CD4-positive, CD25-positive, alpha-beta regulatory T cell (primary cell): ENCODE measurements at regions not wholly inside any gene's neighbourhood (a gene's known extent, or its start where the extent isn't known, plus 50 kb on each side); places are given as distances from the start of the nearest gene placed in this dataset.
"Not testable (repeated sequence)": the region's sequence is repeated elsewhere in the genome, so short reads cannot be mapped to it uniquely, and the experiment has no call there.

Source experiments
- ATAC-seq, 2 donors: fragments of 150-1000 bp; cut with Tn5 transposase; one replicate each; pipeline ENCODE4 v1.10.0; 2021; ENCODE audit warnings: low read depth in 2 of 2, moderate number of reproducible peaks in 2 of 2, moderate library complexity in 1 of 2
- DNase-seq, 3 donors: peaks; one replicate each; pipeline versions ENCODE4 v3.0.0 to v3.0.0-alpha.2; 2012 to 2022; ENCODE audit warnings: mixed read lengths in 1 of 3
- H3K27ac ChIP-seq: one replicate; pipeline ENCODE4 v1.7.0; 2013; ENCODE audit warnings: mild to moderate bottlenecking, low read length; ENCODE audit not compliant: insufficient read depth, poor library complexity, severe bottlenecking
- H3K27me3 ChIP-seq: one replicate; pipeline ENCODE4 v1.7.0; 2013; ENCODE audit warnings: low read length; ENCODE audit not compliant: control insufficient read depth, insufficient read depth
- H3K36me3 ChIP-seq: one replicate; pipeline ENCODE4 v1.7.0; 2013; ENCODE audit warnings: mild to moderate bottlenecking, low read length, moderate library complexity; ENCODE audit not compliant: control insufficient read depth, insufficient read depth
- H3K4me1 ChIP-seq: 2 replicates; pipeline ENCODE4 v1.7.0; 2013; ENCODE audit warnings: mild to moderate bottlenecking, low read length; ENCODE audit not compliant: insufficient read depth, control insufficient read depth, poor library complexity, severe bottlenecking
- H3K4me3 ChIP-seq: one replicate; pipeline ENCODE4 v1.7.0; 2013; ENCODE audit warnings: low read depth, mild to moderate bottlenecking, low read length, moderate library complexity
- H3K9me3 ChIP-seq, 2 experiments: 1 replicate in 1 of 2; 2 replicates in 1 of 2; pipeline ENCODE4 v1.7.0; 2013; ENCODE audit warnings: low read length in 2 of 2, mild to moderate bottlenecking in 1 of 2, moderate library complexity in 1 of 2; ENCODE audit not compliant: control insufficient read depth in 2 of 2
- H3K27ac Mint-ChIP-seq, 3 donors: one replicate each; pipeline ENCODE4 v1.8.0; 2020 to 2022; ENCODE audit warnings: mild to moderate bottlenecking in 3 of 3, mixed read lengths in 3 of 3, moderate library complexity in 2 of 3
- H3K27me3 Mint-ChIP-seq: one replicate; pipeline ENCODE4 v1.8.0; 2022; ENCODE audit warnings: mild to moderate bottlenecking, mixed read lengths
- H3K36me3 Mint-ChIP-seq: one replicate; pipeline ENCODE4 v1.8.0; 2020; ENCODE audit warnings: mixed read lengths
- H3K4me1 Mint-ChIP-seq, 4 donors: one replicate each; pipeline ENCODE4 v1.8.0; 2020 to 2022; ENCODE audit warnings: mixed read lengths in 4 of 4, mild to moderate bottlenecking in 1 of 4
- H3K4me3 Mint-ChIP-seq, 4 donors: one replicate each; pipeline ENCODE4 v1.8.0; 2020 to 2022; ENCODE audit warnings: mild to moderate bottlenecking in 4 of 4, mixed read lengths in 4 of 4, moderate library complexity in 3 of 4
- H3K9me3 Mint-ChIP-seq, 7 donors: one replicate each; pipeline ENCODE4 v1.8.0; 2020 to 2022; ENCODE audit warnings: mixed read lengths in 7 of 7, mild to moderate bottlenecking in 3 of 7, moderate library complexity in 2 of 7

DNA sequence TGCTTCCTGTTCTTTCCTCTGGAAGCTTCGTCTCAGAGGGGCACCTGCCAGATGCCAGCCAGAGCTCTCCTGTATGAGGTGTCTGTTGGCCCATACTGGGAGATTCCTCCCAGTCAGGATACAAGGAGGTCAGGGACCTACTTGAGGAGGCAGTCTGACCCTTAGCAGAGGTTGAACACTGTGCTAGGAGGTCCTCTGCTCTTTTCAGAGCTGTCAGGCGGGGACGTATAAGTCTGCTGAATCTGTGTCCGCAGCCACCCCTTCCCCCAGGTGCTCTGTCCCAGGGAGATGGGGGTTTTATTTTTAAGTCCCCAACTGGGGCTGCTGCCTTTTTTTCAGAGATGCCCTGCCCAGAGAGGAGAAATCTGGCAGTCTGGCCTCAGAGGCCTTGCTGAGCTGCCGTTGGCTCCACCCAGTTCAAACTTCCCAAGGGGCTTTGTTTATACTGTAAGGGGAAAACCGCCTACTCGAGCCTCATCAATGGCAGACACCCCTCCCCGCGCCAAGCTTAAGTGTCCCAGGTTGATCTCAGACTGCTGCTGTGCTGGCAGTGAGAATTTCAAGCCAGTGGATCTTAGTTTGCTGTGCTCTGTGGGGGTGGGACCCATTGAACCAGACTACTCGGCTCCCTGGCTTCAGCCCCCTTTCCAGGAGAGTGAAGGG is 326.7 kb downstream of the BCKDHB start:
- no peak overlapping the region for H3K27ac ChIP-seq
- Mint-ChIP-seq H3K4me3 (no peak overlapping the region), H3K36me3 (no peaks in the 10 kb centered on the region), H3K27me3 (no peaks in the 10 kb centered on the region), H3K27ac (no peak overlapping the region), H3K4me1 (no peaks in the 10 kb centered on the region), H3K9me3 (peaks cover 0 to 16% (median 7%) of the 10 kb centered on the region in 7 donors)
- H3K27me3 ChIP-seq, result no peaks in the 10 kb centered on the region
- no peaks in the 10 kb centered on the region for H3K36me3 ChIP-seq
- no peak overlapping the region for H3K4me3 ChIP-seq
- H3K4me1 ChIP-seq, result no peaks in the 10 kb centered on the region
- no peak for ATAC-seq
- H3K9me3 ChIP-seq, result no peaks in the 10 kb centered on the region
- no peak for DNase-seq

DNA sequence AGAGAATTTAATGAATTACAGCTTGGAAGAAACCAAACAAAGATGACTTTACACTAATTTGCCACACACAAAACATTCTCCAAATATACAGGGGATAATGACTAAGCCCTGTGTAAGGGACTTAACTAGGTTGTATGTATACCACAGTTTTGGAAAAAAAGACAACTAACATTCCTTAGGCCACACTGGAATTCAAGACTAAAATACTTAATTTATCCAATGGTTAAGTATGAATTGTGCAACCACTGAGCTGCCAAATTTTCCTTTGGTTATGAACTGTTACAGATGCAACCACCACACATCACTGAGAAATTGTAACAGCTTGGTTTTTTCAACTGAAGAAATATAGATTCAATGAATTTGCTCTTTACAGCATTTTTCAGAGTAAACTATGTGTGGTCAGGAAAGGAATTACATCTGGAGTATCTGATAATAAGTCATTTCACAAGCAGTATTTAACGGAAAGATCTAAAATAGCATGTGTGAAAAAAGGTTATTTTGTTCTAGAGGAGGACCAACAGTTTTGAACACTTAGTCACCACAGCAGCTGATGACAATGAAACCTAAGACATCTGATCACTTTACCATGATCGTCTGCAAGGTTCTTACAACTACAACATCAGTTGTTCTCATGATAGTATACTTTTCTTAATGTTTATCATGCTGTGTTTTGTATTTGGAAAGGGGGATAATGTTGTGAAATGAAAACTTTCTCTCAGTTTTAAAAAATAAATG is 318.8 kb downstream of the BCKDHB start:
- Histone ChIP-seq H3K4me3 (no peak overlapping the region), H3K4me1 (no peaks in the 10 kb centered on the region), H3K27ac (no peak overlapping the region), H3K36me3 (no peaks in the 10 kb centered on the region), H3K9me3 (peaks cover 9 to 38% of the 10 kb centered on the region in 2 experiments), H3K27me3 (no peaks in the 10 kb centered on the region)
- Mint-ChIP-seq H3K27me3 (no peaks in the 10 kb centered on the region), H3K27ac (no peak overlapping the region), H3K9me3 (peaks cover 4 to 52% (median 23%) of the 10 kb centered on the region in 7 donors), H3K36me3 (no peaks in the 10 kb centered on the region), H3K4me1 (no peaks in the 10 kb centered on the region), H3K4me3 (no peak overlapping the region)
- ATAC-seq (no peak), DNase-seq (no peak)

DNA sequence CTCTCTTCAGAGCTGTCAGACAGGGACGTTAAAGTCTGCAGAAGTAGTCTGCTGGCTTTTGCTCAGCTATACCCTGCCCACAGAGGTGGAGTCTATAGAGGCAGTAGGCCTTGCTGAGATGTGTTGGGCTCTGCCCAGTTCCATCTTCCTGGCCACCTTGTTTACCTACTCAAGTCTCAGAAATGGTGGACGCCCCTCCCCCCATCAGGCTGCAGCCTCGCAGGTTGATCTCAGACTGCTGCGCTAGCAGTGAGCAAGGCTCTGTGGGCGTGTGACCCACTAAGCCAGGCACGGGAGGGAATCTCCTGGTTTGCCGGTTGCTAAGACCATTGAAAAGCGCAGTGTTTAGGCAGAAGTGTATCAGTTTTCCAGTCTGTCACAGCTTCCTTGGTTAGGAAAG is 305.0 kb downstream of the BCKDHB start:
- Mint-ChIP-seq H3K27ac (no peak overlapping the region), H3K36me3 (no peaks in the 10 kb centered on the region), H3K4me3 (no peak overlapping the region), H3K27me3 (no peaks in the 10 kb centered on the region), H3K4me1 (no peaks in the 10 kb centered on the region), H3K9me3 (peaks cover 4 to 52% (median 17%) of the 10 kb centered on the region in 7 donors)
- Histone ChIP-seq H3K4me3 (no peak overlapping the region), H3K27ac (no peak overlapping the region), H3K4me1 (no peaks in the 10 kb centered on the region), H3K36me3 (no peaks in the 10 kb centered on the region), H3K9me3 (no peaks in the 10 kb centered on the region), H3K27me3 (no peaks in the 10 kb centered on the region)
- DNase-seq (no peak), ATAC-seq (no peak)

DNA sequence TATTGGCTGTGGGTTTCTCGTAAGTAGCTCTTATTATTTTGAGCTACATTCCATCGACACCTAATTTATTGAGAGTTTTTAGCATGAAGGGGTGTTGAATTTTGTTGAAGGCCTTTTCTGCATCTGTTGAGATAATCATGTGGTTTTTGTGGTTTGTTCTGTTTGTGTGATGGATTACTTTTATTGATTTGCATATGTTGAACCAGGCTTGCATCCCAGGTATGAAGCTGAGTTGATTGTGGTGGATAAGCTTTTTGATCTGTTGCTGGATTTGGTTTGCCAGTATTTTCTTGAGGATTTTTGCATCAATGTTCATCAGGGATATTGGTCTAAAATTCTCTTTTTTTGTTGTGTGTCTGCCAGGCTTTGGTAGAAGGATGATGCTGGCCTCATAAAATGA is 301.5 kb downstream of the BCKDHB start:
- not testable (repeated sequence) for H3K4me3 ChIP-seq, H3K27me3 Mint-ChIP-seq, H3K4me1 Mint-ChIP-seq, H3K27ac ChIP-seq, H3K9me3 ChIP-seq, H3K36me3 Mint-ChIP-seq, H3K4me1 ChIP-seq, DNase-seq, H3K4me3 Mint-ChIP-seq, H3K27me3 ChIP-seq, H3K27ac Mint-ChIP-seq, H3K36me3 ChIP-seq, ATAC-seq
- peaks cover 1 to 37% (median 6%) of the 10 kb centered on the region in 7 donors for H3K9me3 Mint-ChIP-seq

DNA sequence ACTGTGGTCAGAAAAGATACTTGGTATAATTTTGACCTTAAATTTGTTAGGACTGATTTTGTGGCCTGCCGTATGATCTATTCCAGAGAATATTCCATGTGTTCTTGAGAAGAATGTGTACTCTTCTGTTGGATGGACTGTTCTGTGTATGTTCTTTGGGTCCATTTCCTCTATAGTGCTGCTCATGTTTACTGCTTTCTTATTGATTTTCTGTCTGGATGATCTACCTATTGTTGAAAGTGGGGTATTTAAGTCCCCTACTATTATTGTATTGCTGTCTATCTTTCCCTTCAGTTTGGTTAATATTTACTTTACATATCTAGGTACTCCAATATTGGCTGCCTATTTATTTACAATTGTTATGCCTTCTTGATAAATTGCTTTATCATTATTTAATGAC is 298.4 kb downstream of the BCKDHB start:
- no peaks in the 10 kb centered on the region for H3K4me1 Mint-ChIP-seq
- peaks cover 3 to 31% (median 5%) of the 10 kb centered on the region in 7 donors for H3K9me3 Mint-ChIP-seq
- ATAC-seq (no peak), DNase-seq (no peak)
- H3K4me1 ChIP-seq, result no peaks in the 10 kb centered on the region
- no peaks in the 10 kb centered on the region for H3K27me3 Mint-ChIP-seq
- H3K36me3 ChIP-seq, result no peaks in the 10 kb centered on the region
- H3K9me3 ChIP-seq, result peaks cover 0 to 2% of the 10 kb centered on the region in 2 experiments
- H3K36me3 Mint-ChIP-seq, result no peaks in the 10 kb centered on the region
- no peaks in the 10 kb centered on the region for H3K27me3 ChIP-seq
- H3K27ac Mint-ChIP-seq, result no peak overlapping the region
- H3K27ac ChIP-seq, result no peak overlapping the region
- H3K4me3 Mint-ChIP-seq, result no peak overlapping the region
- no peak overlapping the region for H3K4me3 ChIP-seq

DNA sequence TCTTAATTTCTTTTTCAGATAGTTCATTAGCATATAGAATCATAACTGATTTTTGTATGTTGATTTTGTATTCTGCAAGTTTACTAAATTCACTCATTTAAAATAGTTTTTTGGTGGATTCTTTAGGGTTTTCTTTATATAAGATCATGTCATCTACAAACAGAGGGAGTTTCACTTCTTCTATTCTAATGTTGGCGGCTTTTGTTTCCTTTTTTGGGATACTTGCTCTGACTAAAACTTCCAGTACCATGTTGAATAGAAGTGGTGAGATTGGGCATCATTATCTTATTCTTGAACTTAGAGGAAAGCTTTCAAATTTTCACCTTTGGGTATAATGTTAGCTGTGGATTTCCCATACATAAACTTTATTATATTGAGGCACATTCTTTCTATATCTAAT is 296.9 kb downstream of the BCKDHB start:
- ATAC-seq, result no peak
- Histone ChIP-seq H3K4me3 (no peak overlapping the region), H3K27me3 (no peaks in the 10 kb centered on the region)

DNA sequence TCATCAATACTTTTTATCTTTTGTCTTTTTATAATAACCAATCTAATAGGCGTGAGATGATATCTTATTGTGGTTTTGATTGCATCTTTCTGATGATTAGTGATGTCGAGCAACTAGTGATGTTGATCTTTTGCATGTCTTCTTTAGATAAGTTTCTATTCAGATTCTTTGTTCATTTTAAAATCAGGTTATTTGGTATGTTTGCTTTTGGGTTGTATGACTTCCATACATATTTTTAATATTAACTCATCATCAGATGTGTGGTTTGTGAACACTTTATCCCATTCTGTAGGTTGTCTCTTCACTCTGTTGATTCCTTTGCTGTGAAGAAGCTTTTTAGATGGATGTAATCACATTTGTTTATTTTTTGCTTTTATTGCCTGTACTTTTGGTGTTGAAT is 295.8 kb downstream of the BCKDHB start:
- Histone ChIP-seq H3K36me3 (no peaks in the 10 kb centered on the region), H3K27ac (no peak overlapping the region), H3K9me3 (peaks cover 0 to 2% of the 10 kb centered on the region in 2 experiments), H3K4me1 (no peaks in the 10 kb centered on the region), H3K4me3 (no peak overlapping the region), H3K27me3 (no peaks in the 10 kb centered on the region)
- ATAC-seq (no peak), DNase-seq (no peak)
- H3K4me3 Mint-ChIP-seq, result no peak overlapping the region
- H3K9me3 Mint-ChIP-seq, result peaks cover 5 to 24% (median 8%) of the 10 kb centered on the region in 7 donors
- no peak overlapping the region for H3K27ac Mint-ChIP-seq
- H3K4me1 Mint-ChIP-seq, result no peaks in the 10 kb centered on the region
- H3K27me3 Mint-ChIP-seq, result no peaks in the 10 kb centered on the region
- no peaks in the 10 kb centered on the region for H3K36me3 Mint-ChIP-seq

More for the DNA sequence above, 296.9 kb downstream of the BCKDHB start:
- Mint-ChIP-seq H3K4me1 (no peaks in the 10 kb centered on the region), H3K9me3 (peaks cover 5 to 31% (median 8%) of the 10 kb centered on the region in 7 donors), H3K4me3 (no peak overlapping the region), H3K27me3 (no peaks in the 10 kb centered on the region), H3K27ac (no peak overlapping the region), H3K36me3 (no peaks in the 10 kb centered on the region)
- no peak overlapping the region for H3K27ac ChIP-seq
- H3K36me3 ChIP-seq, result no peaks in the 10 kb centered on the region
- H3K9me3 ChIP-seq, result peaks cover 0 to 2% of the 10 kb centered on the region in 2 experiments
- H3K4me1 ChIP-seq, result no peaks in the 10 kb centered on the region
- no peak for DNase-seq
